ENCODE measurements at regions not wholly inside any gene's neighbourhood (a gene's known extent, or its start where the extent isn't known, plus 50 kb on each side); places are given as distances from the start of the nearest gene placed in this dataset.

DNA sequence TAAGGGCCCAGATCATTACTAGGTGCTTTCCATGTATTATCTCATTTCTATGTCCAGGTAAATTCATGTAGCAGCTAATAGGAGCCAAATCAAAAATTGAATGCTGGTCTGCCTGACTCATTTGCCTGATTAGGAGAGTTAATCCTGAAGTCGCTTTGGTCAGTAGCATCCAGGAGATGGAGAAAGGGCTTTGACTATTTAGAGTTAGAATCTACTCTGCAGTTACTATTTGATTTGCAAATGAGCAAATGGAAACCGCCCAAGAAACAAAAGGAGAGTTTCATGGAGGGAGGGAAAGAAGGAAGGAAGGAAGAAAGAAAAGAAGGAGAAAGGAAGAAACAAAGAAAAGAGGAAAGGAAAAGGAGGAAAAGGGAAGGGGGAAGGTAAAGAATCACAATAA is 539.6 kb upstream of the MMS22L start:
- no peaks in the 10 kb centered on the region for H3K27me3 ChIP-seq (ENCODE audit: control insufficient read depth, insufficient read depth, low read length)
- 65% methylated on average over 2 of the region's 2 CpGs for WGBS (ENCODE audit: insufficient coverage)
- TF ChIP-seq, protein P1, sequence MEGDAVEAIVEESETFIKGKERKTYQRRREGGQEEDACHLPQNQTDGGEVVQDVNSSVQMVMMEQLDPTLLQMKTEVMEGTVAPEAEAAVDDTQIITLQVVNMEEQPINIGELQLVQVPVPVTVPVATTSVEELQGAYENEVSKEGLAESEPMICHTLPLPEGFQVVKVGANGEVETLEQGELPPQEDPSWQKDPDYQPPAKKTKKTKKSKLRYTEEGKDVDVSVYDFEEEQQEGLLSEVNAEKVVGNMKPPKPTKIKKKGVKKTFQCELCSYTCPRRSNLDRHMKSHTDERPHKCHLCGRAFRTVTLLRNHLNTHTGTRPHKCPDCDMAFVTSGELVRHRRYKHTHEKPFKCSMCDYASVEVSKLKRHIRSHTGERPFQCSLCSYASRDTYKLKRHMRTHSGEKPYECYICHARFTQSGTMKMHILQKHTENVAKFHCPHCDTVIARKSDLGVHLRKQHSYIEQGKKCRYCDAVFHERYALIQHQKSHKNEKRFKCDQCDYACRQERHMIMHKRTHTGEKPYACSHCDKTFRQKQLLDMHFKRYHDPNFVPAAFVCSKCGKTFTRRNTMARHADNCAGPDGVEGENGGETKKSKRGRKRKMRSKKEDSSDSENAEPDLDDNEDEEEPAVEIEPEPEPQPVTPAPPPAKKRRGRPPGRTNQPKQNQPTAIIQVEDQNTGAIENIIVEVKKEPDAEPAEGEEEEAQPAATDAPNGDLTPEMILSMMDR (IDR thresholded peaks at IDR 0.05), result no peak
- no peaks in the 10 kb centered on the region for H3K4me1 Mint-ChIP-seq
- no peaks in the 10 kb centered on the region for H3K36me3 ChIP-seq (ENCODE audit: control insufficient read depth, insufficient read depth, low read length)
- H3K9me3 ChIP-seq (ENCODE audit: control insufficient read depth, insufficient read depth, low read length), result no peaks in the 10 kb centered on the region
- H3K36me3 Mint-ChIP-seq, result no peaks in the 10 kb centered on the region
- no peak overlapping the region for H3K27ac Mint-ChIP-seq
- no peak overlapping the region for H3K27ac ChIP-seq (ENCODE audit: low read length)
- ATAC-seq, result no peak
- H3K9me3 Mint-ChIP-seq, result peaks cover 8 to 9% of the 10 kb centered on the region in 2 donors
- no peaks in the 10 kb centered on the region for H3K27me3 Mint-ChIP-seq (ENCODE audit: low read depth in 2 of 2)
- H3K4me3 Mint-ChIP-seq, result no peak overlapping the region
- no peak overlapping the region for H3K4me3 ChIP-seq (ENCODE audit: low read length)
- no peak for DNase-seq
- intact Hi-C loops (cut with micrococcal nuclease), result no loop called here
- H3K4me1 ChIP-seq (ENCODE audit: control insufficient read depth, insufficient read depth, low read length), result no peaks in the 10 kb centered on the region

DNA sequence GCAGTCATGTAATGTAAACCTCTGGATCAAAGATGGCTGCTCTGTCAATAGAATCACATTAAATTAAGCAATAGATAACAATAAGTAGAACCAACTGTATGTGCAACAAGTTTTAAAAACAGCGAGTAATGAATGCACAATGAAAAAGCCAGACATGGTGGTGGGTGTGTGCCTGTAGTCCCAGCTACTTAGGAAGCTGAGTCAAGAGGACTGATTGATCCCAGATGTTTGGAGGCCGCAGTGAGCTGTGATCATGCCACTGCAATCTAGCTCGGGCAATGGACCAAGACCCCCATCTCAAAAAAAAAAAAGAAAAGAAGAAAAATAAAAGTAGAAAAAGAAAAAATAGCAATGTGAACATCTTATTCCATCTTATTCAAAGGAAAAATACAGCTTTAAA is 558.7 kb upstream of the MMS22L start:
- Histone ChIP-seq H3K27me3 (ENCODE audit: control insufficient read depth, insufficient read depth, low read length) (no peaks in the 10 kb centered on the region), H3K36me3 (ENCODE audit: control insufficient read depth, insufficient read depth, low read length) (no peaks in the 10 kb centered on the region), H3K4me1 (ENCODE audit: control insufficient read depth, insufficient read depth, low read length) (no peaks in the 10 kb centered on the region), H3K27ac (ENCODE audit: low read length) (no peak overlapping the region), H3K4me3 (ENCODE audit: low read length) (no peak overlapping the region), H3K9me3 (ENCODE audit: control insufficient read depth, insufficient read depth, low read length) (no peaks in the 10 kb centered on the region)
- no peak overlapping the region for H3K4me3 Mint-ChIP-seq
- no peak overlapping the region for H3K27ac Mint-ChIP-seq
- no peaks in the 10 kb centered on the region for H3K4me1 Mint-ChIP-seq
- TF ChIP-seq, protein P1 (IDR thresholded peaks at IDR 0.05), result no peak
- peaks cover 8 to 11% of the 10 kb centered on the region in 2 donors for H3K9me3 Mint-ChIP-seq
- WGBS (ENCODE audit: insufficient coverage), result 71% methylated on average over 1 of the region's 3 CpGs
- no peak for ATAC-seq
- H3K27me3 Mint-ChIP-seq (ENCODE audit: low read depth in 2 of 2), result no peaks in the 10 kb centered on the region
- intact Hi-C loops (cut with micrococcal nuclease), result no loop called here
- H3K36me3 Mint-ChIP-seq, result no peaks in the 10 kb centered on the region
- no peak for DNase-seq

DNA sequence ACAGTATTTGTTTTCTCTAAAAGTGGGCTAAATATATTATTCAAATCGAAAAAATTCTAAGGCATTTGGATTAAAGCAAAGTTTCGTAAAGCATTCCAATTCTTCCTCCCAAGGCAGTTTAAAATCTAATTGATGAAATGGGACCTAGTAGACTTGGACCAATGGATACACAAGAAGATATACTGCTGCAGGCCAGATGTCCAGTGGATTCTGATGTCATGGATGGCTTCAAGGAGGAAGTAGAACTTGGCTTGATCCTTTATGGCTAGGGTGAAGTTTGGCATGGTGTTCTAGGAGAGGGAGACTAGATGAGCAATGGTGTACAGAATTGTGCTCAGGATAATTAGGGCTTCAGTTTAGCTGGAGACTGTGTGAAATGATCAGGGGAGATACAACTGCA is 559.5 kb upstream of the MMS22L start:
- ATAC-seq, result no peak
- no peaks in the 10 kb centered on the region for H3K27me3 Mint-ChIP-seq (ENCODE audit: low read depth in 2 of 2)
- no peak overlapping the region for H3K4me3 Mint-ChIP-seq

DNA sequence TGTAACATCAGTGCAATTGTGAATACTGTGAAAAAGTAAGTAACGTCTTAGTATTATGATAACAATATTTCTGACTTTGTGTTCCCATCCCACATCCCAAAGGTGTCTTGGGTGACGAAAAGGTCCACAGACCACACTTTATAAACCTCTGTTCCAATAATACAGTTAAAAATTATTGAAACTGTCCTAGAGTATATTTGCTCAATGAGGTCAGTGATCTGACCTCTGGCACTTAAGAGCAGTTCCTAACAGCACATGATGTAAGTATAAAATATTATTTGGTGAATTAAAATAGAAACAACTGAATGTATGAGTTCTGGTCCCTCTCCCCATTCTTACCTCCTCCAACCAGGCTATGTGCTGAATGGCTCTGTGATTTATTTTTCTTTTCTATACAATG is 566.4 kb upstream of the MMS22L start:
- intact Hi-C loops (cut with micrococcal nuclease), result no loop called here
- H3K27me3 Mint-ChIP-seq (ENCODE audit: low read depth in 2 of 2), result no peaks in the 10 kb centered on the region
- no peak overlapping the region for H3K4me3 Mint-ChIP-seq
- H3K4me1 Mint-ChIP-seq, result no peaks in the 10 kb centered on the region
- H3K27me3 ChIP-seq (ENCODE audit: control insufficient read depth, insufficient read depth, low read length), result no peaks in the 10 kb centered on the region
- no peak overlapping the region for H3K4me3 ChIP-seq (ENCODE audit: low read length)
- TF ChIP-seq, protein P1 (IDR thresholded peaks at IDR 0.05), result no peak
- H3K36me3 ChIP-seq (ENCODE audit: control insufficient read depth, insufficient read depth, low read length), result no peaks in the 10 kb centered on the region
- H3K27ac Mint-ChIP-seq, result no peak overlapping the region
- WGBS (ENCODE audit: insufficient coverage), result 100% methylated on average over 1 of the region's 2 CpGs
- ATAC-seq, result no peak
- no peak for DNase-seq
- H3K36me3 Mint-ChIP-seq, result no peaks in the 10 kb centered on the region
- H3K4me1 ChIP-seq (ENCODE audit: control insufficient read depth, insufficient read depth, low read length), result no peaks in the 10 kb centered on the region
- H3K9me3 ChIP-seq (ENCODE audit: control insufficient read depth, insufficient read depth, low read length), result peaks cover 3% of the 10 kb centered on the region
- no peak overlapping the region for H3K27ac ChIP-seq (ENCODE audit: low read length)
- peaks cover 6 to 11% of the 10 kb centered on the region in 2 donors for H3K9me3 Mint-ChIP-seq

More for the DNA sequence above, 559.5 kb upstream of the MMS22L start:
- Histone ChIP-seq H3K36me3 (ENCODE audit: control insufficient read depth, insufficient read depth, low read length) (no peaks in the 10 kb centered on the region), H3K27ac (ENCODE audit: low read length) (no peak overlapping the region), H3K27me3 (ENCODE audit: control insufficient read depth, insufficient read depth, low read length) (no peaks in the 10 kb centered on the region), H3K4me3 (ENCODE audit: low read length) (no peak overlapping the region), H3K4me1 (ENCODE audit: control insufficient read depth, insufficient read depth, low read length) (no peaks in the 10 kb centered on the region), H3K9me3 (ENCODE audit: control insufficient read depth, insufficient read depth, low read length) (no peaks in the 10 kb centered on the region)
- WGBS (ENCODE audit: insufficient coverage), result no CpG with 5 or more reads among the region's 2 CpGs
- H3K4me1 Mint-ChIP-seq, result no peaks in the 10 kb centered on the region
- no peak for DNase-seq
- no peaks in the 10 kb centered on the region for H3K36me3 Mint-ChIP-seq
- TF ChIP-seq, protein P1 (IDR thresholded peaks at IDR 0.05), result no peak
- H3K27ac Mint-ChIP-seq, result no peak overlapping the region
- H3K9me3 Mint-ChIP-seq, result peaks cover 12 to 14% of the 10 kb centered on the region in 2 donors
- intact Hi-C loops (cut with micrococcal nuclease), result no loop called here

Data from natural killer cell (primary cell).